ENCODE measurements at regions not wholly inside any gene's neighbourhood (a gene's known extent, or its start where the extent isn't known, plus 50 kb on each side); places are given as distances from the start of the nearest gene placed in this dataset.

- TF ChIP-seq CTCF (IDR thresholded peaks at IDR 0.05; ENCODE audit: poor library complexity) (no peak), EZH2 (IDR thresholded peaks at IDR 0.05; ENCODE audit: borderline replicate concordance) (no peak), EZH2phosphoT487 (IDR thresholded peaks at IDR 0.05; ENCODE audit: low read depth, severe bottlenecking, unreplicated experiment) (peak; percentile 63)
Observed at GRCh38 chr5:163574472-163575440, 69.3 kb downstream of the MAT2B start.

Measured in hepatocyte (in vitro differentiated cells).